KMS-11 (cell line): ENCODE measurements at regions not wholly inside any gene's neighbourhood (a gene's known extent, or its start where the extent isn't known, plus 50 kb on each side); places are given as distances from the start of the nearest gene placed in this dataset.

Experiments
- H2AFZ ChIP-seq: fragments of 200-600 bp; sonication (generic); 2 replicates; pipeline ENCODE4 v1.6.1; 2016; ENCODE audit warnings: antibody characterized with exemption, mixed run types, low read depth
- H3K27ac ChIP-seq: fragments of 200-600 bp; sonication (generic); 2 replicates; pipeline ENCODE4 v1.6.1; 2016; ENCODE audit warnings: mild to moderate bottlenecking, mixed run types
- H3K27me3 ChIP-seq: fragments of 200-600 bp; sonication (generic); 2 replicates; pipeline ENCODE4 v1.6.1; 2017; ENCODE audit warnings: mild to moderate bottlenecking, low read depth, mixed run types, moderate library complexity; ENCODE audit not compliant: insufficient read depth
- H3K36me3 ChIP-seq: fragments of 200-600 bp; sonication (generic); 2 replicates; pipeline ENCODE4 v1.6.1; 2017; ENCODE audit warnings: mild to moderate bottlenecking, mixed run types; ENCODE audit not compliant: insufficient read depth
- H3K4me1 ChIP-seq: fragments of 200-600 bp; sonication (generic); 2 replicates; pipeline ENCODE4 v1.6.1; 2016; ENCODE audit warnings: mild to moderate bottlenecking, low read depth, mixed run types; ENCODE audit not compliant: poor library complexity, severe bottlenecking
- H3K4me2 ChIP-seq: fragments of 200-600 bp; sonication (generic); 2 replicates; pipeline ENCODE4 v1.7.0; 2016; ENCODE audit warnings: mild to moderate bottlenecking, mixed run types
- H3K4me3 ChIP-seq: fragments of 200-600 bp; sonication (generic); IDR thresholded peaks from 2 replicates; pipeline ENCODE4 v1.6.1; 2017; ENCODE audit warnings: low read depth, low read length, mixed read lengths; ENCODE audit not compliant: insufficient read depth
- H3K79me2 ChIP-seq: fragments of 200-600 bp; sonication (generic); 2 replicates; pipeline ENCODE4 v1.6.1; 2016; ENCODE audit warnings: low read depth, mixed run types; ENCODE audit not compliant: insufficient read depth
- H3K9ac ChIP-seq: fragments of 200-600 bp; sonication (generic); 2 replicates; pipeline ENCODE4 v1.6.1; 2016; ENCODE audit warnings: mild to moderate bottlenecking, mixed run types
- H4K20me1 ChIP-seq: fragments of 200-600 bp; sonication (generic); 2 replicates; pipeline ENCODE4 v1.6.1; 2016; ENCODE audit warnings: mild to moderate bottlenecking, mixed run types; ENCODE audit not compliant: insufficient read depth
- CTCF ChIP-seq: fragments of 200-600 bp; sonication (generic); conservative IDR thresholded peaks from 2 replicates; pipeline ENCODE4 v1.6.1; 2017; ENCODE audit warnings: low read depth, mild to moderate bottlenecking, antibody characterized with exemption, low read length, moderate library complexity, mixed read lengths

DNA sequence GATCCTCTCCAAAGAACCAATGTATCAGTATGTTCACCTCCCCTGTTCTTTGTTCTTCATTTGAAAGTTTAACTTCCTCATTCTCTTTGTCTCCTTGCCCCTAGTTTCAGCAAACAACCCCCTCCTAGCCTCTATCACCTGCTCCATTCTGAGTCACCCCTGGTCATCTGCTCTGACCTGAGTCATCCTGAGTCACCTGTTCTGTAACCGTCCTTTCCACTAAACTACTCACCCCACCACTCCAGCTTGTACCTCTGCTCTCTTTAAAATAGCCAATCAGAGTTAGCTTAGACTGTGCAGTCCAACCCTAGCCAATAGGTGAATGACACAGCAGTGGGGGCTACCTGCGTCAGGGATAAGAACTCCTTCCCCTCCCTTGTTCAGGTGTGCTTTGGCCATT lies 249.8 kb upstream of the AADAT start:
- Histone ChIP-seq H3K4me1 (no peaks in the 10 kb centered on the region), H3K36me3 (no peaks in the 10 kb centered on the region), H3K27ac (no peak overlapping the region), H3K4me2 (no peak overlapping the region), H2AFZ (no peak overlapping the region), H3K27me3 (no peaks in the 10 kb centered on the region), H4K20me1 (no peaks in the 10 kb centered on the region), H3K4me3 (no peak overlapping the region), H3K9ac (no peak overlapping the region), H3K79me2 (no peaks in the 10 kb centered on the region)
- TF ChIP-seq CTCF = no peak

- no peaks in the 10 kb centered on the region for H3K27me3 ChIP-seq
- no peaks in the 10 kb centered on the region for H4K20me1 ChIP-seq
- no peak overlapping the region for H3K9ac ChIP-seq
- H3K79me2 ChIP-seq = no peaks in the 10 kb centered on the region
- H3K36me3 ChIP-seq = no peaks in the 10 kb centered on the region
- no peak overlapping the region for H3K4me3 ChIP-seq
- H3K27ac ChIP-seq = no peak overlapping the region
- no peak overlapping the region for H3K4me2 ChIP-seq
- no peak for TF ChIP-seq CTCF
- no peak overlapping the region for H2AFZ ChIP-seq
- no peaks in the 10 kb centered on the region for H3K4me1 ChIP-seq
Observed at GRCh38 chr4:170336238-170336775, 246.6 kb upstream of the AADAT start.

DNA sequence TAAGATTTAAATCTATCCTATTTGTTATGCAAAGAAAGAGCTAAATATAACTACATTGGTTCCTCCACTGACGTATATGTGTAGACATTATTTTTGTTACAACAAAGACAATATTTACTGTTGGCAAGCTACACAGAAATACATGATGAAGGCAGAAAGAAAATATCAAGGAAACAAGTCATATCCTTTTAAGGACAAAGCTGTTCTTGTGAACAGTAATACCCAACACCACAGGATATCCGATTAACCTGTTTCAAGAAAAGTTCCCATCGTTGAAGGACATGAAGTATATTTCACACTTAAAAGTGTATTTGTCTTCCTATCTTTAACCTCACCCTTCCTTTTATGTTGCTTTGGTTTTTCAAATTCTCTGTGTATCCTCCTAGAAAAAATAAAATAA lies 235.8 kb upstream of the AADAT start:
- Histone ChIP-seq H3K4me2 (no peak overlapping the region), H4K20me1 (no peaks in the 10 kb centered on the region), H3K27me3 (no peaks in the 10 kb centered on the region), H3K9ac (no peak overlapping the region), H3K27ac (no peak overlapping the region), H3K4me3 (no peak overlapping the region), H3K36me3 (no peaks in the 10 kb centered on the region), H3K79me2 (no peaks in the 10 kb centered on the region), H2AFZ (no peak overlapping the region), H3K4me1 (no peaks in the 10 kb centered on the region)
- no peak for TF ChIP-seq CTCF

GRCh38 chr4:170323623-170324022 lies 233.9 kb upstream of the AADAT start:
- H3K27me3 ChIP-seq = no peaks in the 10 kb centered on the region
- H3K36me3 ChIP-seq = no peaks in the 10 kb centered on the region
- no peak for TF ChIP-seq CTCF
- H3K27ac ChIP-seq = no peak overlapping the region
- no peaks in the 10 kb centered on the region for H3K79me2 ChIP-seq
- no peaks in the 10 kb centered on the region for H3K4me1 ChIP-seq
- H3K9ac ChIP-seq = no peak overlapping the region
- no peak overlapping the region for H3K4me2 ChIP-seq
- H4K20me1 ChIP-seq = no peaks in the 10 kb centered on the region
- no peak overlapping the region for H2AFZ ChIP-seq
- no peak overlapping the region for H3K4me3 ChIP-seq
